ENCODE measurements at regions not wholly inside any gene's neighbourhood (a gene's known extent, or its start where the extent isn't known, plus 50 kb on each side); places are given as distances from the start of the nearest gene placed in this dataset.

DNA sequence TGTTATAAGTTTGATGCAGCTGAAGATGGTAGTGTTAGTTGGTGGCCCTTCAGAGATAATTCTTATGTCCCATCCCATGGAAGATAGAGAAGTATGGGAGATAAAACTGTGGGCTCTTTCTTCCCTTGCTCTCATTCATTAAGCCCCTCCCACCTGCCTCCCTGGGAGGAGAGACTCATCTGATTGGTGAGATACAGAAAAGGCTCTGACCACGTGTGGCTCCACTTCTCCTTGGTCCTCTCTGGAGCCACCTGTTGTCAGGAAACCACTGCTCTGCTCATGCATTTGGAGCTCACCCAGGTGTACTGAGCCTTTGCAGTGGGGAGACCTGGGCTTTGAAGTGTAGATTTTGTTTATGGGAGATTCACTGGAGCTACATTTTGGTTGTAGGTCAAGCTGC lies 293.2 kb upstream of the RASGRP1 start:
- H3K36me3 Mint-ChIP-seq, result no peaks in the 10 kb centered on the region
- no peak overlapping the region for H3K4me3 Mint-ChIP-seq
- no peak overlapping the region for H3K27ac Mint-ChIP-seq
- H3K27me3 Mint-ChIP-seq, result no peaks in the 10 kb centered on the region
- H3K9me3 Mint-ChIP-seq, result no peaks in the 10 kb centered on the region
- no peak for DNase-seq
- no peaks in the 10 kb centered on the region for H3K4me1 Mint-ChIP-seq
- ATAC-seq (replicated peaks), result no peak

DNA sequence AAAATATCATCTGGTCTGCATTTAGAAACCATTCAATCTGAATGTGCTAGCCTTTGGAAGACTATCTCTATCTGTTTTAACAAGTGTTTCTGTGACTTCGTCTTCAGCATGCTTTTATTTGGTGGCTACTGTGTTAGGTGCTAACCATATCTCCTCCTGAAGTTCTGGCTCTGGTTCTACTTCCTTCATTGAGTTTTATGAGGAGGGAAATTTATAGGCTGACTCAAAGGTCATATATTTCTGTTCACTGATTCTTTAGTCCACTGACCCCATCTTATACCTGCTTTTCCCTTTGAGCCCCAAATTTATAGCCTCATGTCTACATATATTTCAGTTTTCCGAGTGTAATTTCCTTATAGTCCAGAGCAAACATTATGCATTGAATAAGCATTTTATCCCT lies 295.0 kb upstream of the RASGRP1 start:
- H3K36me3 Mint-ChIP-seq, result no peaks in the 10 kb centered on the region
- H3K4me3 Mint-ChIP-seq, result no peak overlapping the region
- no peaks in the 10 kb centered on the region for H3K9me3 Mint-ChIP-seq
- H3K4me1 Mint-ChIP-seq, result no peaks in the 10 kb centered on the region
- no peaks in the 10 kb centered on the region for H3K27me3 Mint-ChIP-seq
- DNase-seq (no peak), ATAC-seq (replicated peaks) (no peak)
- no peak overlapping the region for H3K27ac Mint-ChIP-seq

DNA sequence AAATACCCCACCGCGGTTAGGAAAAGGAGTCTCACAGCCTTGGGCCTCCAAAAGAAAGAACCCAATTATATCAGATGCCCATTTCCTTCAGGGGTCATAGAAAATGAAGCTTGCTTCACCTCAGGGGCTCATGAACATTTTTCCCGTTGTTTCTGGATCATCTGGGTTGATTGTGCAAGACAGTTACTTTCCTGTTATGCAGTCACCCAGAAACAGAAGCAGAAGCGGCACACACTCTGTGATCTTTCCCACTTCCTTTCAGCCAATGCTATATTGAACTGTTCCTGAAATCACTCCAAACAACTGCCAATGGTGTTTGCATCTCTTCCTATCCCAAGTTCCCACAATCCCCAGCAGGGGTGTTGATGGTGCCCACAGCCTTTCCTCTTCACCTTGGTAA lies 295.6 kb upstream of the RASGRP1 start:
- no peak for DNase-seq
- Mint-ChIP-seq H3K27ac (no peak overlapping the region), H3K36me3 (no peaks in the 10 kb centered on the region), H3K9me3 (no peaks in the 10 kb centered on the region), H3K4me1 (no peaks in the 10 kb centered on the region), H3K27me3 (no peaks in the 10 kb centered on the region), H3K4me3 (no peak overlapping the region)
- ATAC-seq (replicated peaks), result no peak

DNA sequence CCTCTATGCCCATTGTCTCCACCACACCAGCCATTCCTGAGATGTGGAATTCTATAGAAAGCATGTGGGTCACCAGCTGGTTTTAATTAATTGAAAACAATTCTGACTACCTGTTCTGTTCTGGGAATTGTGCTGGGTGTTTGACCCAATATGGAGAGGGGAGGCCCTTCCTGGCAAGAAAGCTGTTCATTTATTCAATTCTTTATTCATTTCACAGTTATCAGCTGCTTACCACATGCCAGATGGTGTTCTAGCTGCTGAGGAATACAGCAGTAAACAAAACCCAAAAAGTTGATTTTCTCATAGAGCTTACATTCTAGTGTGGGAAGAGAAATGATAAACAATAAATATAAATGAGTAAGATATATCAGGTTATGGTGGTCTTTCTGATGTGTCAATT lies 296.1 kb upstream of the RASGRP1 start:
- H3K9me3 Mint-ChIP-seq, result no peaks in the 10 kb centered on the region
- H3K27ac Mint-ChIP-seq, result no peak overlapping the region
- no peak overlapping the region for H3K4me3 Mint-ChIP-seq
- H3K4me1 Mint-ChIP-seq, result no peaks in the 10 kb centered on the region
- DNase-seq (no peak), ATAC-seq (replicated peaks) (no peak)
- H3K27me3 Mint-ChIP-seq, result no peaks in the 10 kb centered on the region
- no peaks in the 10 kb centered on the region for H3K36me3 Mint-ChIP-seq

DNA sequence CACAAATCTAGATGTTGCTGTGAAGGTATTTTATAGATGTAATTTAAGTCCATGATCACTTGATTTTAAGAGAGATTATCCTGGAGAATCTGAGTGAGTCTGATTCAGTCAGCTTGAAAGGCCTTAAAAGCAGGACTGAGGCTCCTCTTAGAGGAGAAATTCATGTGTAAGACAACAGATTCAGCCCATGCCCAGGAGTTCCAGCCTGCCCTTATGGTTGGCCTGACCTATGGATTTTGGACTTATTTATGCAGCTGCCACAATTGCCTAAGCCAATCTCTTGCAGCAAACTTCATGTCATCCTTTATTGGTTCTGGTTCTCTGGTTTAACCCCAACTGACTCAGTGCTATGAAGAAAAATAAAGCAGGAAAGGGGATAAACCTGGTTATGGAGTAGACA lies 296.5 kb upstream of the RASGRP1 start:
- Mint-ChIP-seq H3K36me3 (no peaks in the 10 kb centered on the region), H3K9me3 (no peaks in the 10 kb centered on the region), H3K27me3 (no peaks in the 10 kb centered on the region), H3K27ac (no peak overlapping the region), H3K4me1 (no peaks in the 10 kb centered on the region), H3K4me3 (no peak overlapping the region)
- ATAC-seq (replicated peaks), result no peak
- DNase-seq, result no peak

DNA sequence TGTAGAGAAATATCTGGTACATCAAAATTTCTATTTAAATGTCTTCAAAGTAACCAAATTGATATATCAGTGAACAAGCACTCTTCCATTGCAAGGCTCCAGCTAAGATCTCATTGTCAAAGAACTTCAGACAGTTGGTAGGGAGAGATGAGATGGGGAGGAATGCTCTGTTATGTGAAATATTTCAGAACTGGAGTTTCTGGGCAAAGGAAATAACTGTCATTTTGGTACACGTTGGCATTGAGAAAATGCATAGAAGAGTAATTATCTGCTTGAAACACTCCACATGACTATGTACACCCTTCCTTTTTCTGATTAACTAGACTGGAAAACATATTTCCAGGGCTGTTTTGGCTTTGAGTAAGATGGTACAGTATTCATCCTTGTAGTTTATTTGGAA lies 297.5 kb upstream of the RASGRP1 start:
- Mint-ChIP-seq H3K4me3 (no peak overlapping the region), H3K9me3 (no peaks in the 10 kb centered on the region), H3K36me3 (no peaks in the 10 kb centered on the region), H3K4me1 (no peaks in the 10 kb centered on the region), H3K27ac (no peak overlapping the region), H3K27me3 (no peaks in the 10 kb centered on the region)
- DNase-seq (no peak), ATAC-seq (replicated peaks) (no peak)

DNA sequence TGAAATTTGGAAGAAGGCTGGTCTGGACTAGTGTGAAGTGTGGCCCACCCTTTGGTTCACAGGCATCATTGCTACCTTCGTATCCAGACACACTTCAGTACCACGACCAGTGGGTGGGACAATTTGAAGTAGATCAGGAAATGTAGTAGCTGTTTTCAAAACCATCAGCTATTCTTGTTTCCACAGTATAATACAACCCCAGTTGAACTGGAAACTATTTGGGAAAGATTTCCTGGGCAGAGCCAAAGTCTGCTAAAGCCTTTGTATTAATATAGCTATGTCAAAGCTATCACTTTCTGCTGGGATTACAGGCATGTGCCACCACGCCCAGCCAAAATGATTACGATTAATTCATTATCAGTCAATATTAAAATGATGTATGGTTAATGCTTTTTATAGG lies 298.8 kb upstream of the RASGRP1 start:
- no peaks in the 10 kb centered on the region for H3K36me3 Mint-ChIP-seq
- no peaks in the 10 kb centered on the region for H3K4me1 Mint-ChIP-seq
- no peak overlapping the region for H3K4me3 Mint-ChIP-seq
- no peak overlapping the region for H3K27ac Mint-ChIP-seq
- no peaks in the 10 kb centered on the region for H3K27me3 Mint-ChIP-seq
- DNase-seq, result no peak
- no peak for ATAC-seq (replicated peaks)
- no peaks in the 10 kb centered on the region for H3K9me3 Mint-ChIP-seq

DNA sequence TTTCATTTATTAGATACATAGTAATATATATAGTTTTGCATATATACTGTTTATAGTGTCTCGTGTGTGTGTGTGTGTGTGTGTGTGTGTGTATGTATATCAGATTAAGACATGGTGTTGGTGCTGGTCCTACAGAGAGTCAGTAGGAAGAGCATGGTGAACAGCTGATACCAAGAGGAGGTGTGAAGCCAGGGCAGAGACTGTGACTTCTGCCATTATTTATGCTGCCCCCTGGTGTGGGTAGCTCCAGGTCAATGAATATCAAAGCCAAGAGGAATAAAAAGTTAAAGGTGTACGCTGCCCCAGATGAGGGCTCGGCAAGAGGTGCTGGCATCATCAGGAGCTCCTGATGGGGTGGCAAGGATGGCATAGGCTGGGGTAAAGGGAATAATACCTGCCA lies 299.5 kb upstream of the RASGRP1 start:
- DNase-seq (no peak), ATAC-seq (replicated peaks) (no peak)
- Mint-ChIP-seq H3K36me3 (no peaks in the 10 kb centered on the region), H3K27ac (no peak overlapping the region), H3K9me3 (no peaks in the 10 kb centered on the region), H3K27me3 (no peaks in the 10 kb centered on the region), H3K4me3 (no peak overlapping the region), H3K4me1 (no peaks in the 10 kb centered on the region)

DNA sequence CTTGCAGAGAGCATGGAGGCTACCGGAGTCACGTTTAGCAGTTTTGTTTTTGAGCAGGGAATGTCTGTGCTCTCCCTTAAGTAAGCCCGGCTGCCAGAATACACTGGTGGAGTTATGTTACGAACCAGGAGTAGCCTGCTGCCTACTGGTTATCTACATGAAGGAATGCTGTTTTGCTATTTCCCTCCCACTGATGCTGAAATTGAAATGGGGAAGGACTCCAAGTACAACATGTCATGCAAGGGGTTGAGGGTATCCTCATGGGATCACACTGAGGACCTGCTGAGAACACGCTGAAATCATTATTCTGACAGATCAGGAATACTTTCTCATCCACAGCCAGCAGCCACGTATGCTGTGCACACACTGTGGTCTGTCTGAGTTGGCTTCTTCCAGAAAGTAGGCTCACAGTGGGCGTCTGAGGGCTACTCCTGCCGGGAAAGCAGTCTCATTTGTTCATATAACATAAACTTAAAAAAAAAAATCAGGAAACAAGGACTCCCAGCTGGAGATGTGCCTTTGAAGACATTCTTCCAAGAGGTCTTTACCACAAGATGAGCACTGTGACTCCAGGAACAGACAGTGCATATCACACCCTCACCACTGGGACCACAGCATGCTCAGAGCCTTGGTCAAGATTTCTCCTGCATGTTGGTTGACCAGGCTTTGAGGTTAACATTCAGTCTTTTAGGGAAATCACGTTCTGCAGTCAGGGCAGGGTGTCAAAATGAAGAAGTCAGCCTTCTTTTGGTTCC lies 300.4 kb upstream of the RASGRP1 start:
- Mint-ChIP-seq H3K4me1 (no peaks in the 10 kb centered on the region), H3K9me3 (no peaks in the 10 kb centered on the region), H3K27ac (no peak overlapping the region), H3K27me3 (no peaks in the 10 kb centered on the region), H3K36me3 (no peaks in the 10 kb centered on the region), H3K4me3 (no peak overlapping the region)
- DNase-seq (no peak), ATAC-seq (replicated peaks) (no peak)

DNA sequence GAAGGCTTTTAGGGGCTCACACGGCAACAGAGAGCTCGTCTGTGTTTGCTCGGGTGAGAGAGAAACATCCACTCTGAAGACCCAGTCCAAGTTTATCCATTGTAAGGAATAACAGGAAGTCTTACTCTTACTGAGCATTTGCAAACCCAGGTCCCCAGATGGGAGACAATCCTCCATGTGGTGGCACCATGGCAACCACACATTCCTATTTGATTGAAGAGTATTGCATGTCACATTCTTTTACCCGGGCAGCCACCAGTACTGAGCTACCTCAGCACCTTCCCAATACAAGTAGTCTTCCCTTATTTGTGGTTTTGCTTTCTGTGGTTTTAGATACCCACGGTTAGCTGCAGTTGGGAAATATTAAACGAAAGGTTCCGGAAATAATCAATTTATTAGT lies 302.9 kb upstream of the RASGRP1 start:
- H3K27me3 Mint-ChIP-seq, result no peaks in the 10 kb centered on the region
- no peak overlapping the region for H3K27ac Mint-ChIP-seq
- no peaks in the 10 kb centered on the region for H3K4me1 Mint-ChIP-seq
- no peaks in the 10 kb centered on the region for H3K36me3 Mint-ChIP-seq
- no peak overlapping the region for H3K4me3 Mint-ChIP-seq
- no peak for DNase-seq
- H3K9me3 Mint-ChIP-seq, result peaks cover 0 to 5% of the 10 kb centered on the region in 2 donors
- ATAC-seq (replicated peaks), result no peak

DNA sequence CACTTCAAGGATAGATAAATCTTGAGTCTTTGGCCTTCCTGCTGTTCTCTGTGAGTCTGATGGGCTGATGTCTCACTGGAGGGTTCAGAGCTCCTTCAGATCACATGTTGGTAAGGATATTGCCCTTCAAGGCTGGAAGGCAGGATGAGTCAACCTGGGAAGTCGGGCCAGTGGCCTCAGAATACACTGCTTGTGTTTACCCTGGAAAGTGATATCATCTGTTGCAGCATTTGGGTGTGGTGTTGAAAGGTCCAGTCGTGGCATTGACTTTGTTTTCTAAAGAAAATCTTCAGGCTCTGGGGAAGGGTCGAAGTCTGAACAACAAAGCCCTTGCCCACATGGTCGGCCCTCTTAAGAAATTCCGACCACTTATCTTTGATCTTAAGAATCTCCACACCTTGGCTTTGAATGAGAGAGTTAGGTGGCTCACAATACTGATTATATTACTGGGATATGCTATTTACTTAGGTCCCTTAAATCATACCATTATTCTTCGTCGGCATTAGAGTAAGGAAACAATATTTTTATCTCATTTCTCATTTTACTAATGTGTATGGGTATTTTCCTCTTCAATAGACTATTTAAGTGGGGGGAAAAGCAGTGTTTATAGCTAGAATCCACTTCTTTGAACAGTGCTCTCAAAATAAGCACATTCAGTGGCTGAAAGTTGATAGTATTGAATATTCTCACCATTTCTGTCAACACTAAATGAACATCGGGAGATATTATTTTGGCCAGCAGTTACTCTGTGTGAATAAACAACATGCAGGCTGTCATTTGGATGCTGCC lies 303.9 kb upstream of the RASGRP1 start:
- Mint-ChIP-seq H3K4me3 (no peak overlapping the region), H3K27ac (no peak overlapping the region), H3K4me1 (no peaks in the 10 kb centered on the region), H3K27me3 (no peaks in the 10 kb centered on the region), H3K9me3 (peaks cover 0 to 5% of the 10 kb centered on the region in 2 donors), H3K36me3 (no peaks in the 10 kb centered on the region)
- ATAC-seq (replicated peaks) (no peak), DNase-seq (no peak)

DNA sequence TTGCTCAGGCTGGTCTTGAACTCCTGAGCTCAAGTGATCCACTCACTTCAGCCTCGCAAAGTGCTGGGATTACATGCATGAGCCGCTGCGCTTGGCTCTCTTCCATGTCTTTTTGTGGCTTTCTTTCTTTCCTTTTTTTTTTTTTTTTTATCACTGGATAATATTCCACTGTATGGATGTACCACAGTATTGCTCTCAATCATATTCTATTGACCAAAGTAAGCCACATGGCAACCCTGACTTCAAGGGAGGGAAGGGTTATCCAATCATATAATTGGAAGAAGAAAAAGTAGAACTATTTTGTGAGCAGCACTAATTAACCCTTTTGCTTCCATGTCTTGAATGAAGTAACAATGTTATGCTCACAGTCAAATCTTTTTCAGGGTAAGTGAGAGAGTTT lies 307.0 kb upstream of the RASGRP1 start:
- H3K4me3 Mint-ChIP-seq, result no peak overlapping the region
- H3K4me1 Mint-ChIP-seq, result no peaks in the 10 kb centered on the region
- ATAC-seq (replicated peaks) (no peak), DNase-seq (no peak)
- no peaks in the 10 kb centered on the region for H3K36me3 Mint-ChIP-seq
- H3K9me3 Mint-ChIP-seq, result peaks cover 0 to 5% of the 10 kb centered on the region in 2 donors
- H3K27me3 Mint-ChIP-seq, result no peaks in the 10 kb centered on the region
- no peak overlapping the region for H3K27ac Mint-ChIP-seq

DNA sequence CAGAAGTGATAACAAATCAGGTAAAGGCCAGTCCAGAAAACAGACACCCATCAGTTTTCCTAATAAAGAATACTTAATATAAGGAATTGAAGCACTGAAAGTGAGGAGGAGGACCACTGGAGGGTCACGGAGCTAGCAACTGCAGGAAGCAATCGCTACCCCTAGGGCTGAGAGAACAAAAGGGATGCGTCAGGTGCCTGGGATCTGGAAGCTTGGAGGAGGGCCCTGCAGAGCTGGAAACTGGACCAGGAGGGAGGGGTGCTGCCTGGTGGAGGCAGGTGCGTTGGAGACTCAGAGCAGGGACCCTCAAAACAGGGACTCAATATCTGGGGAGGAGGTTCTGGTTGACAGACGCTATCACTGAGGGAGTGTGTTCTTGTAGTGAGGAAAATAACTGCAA lies 308.1 kb upstream of the RASGRP1 start:
- H3K36me3 Mint-ChIP-seq, result no peaks in the 10 kb centered on the region
- H3K9me3 Mint-ChIP-seq, result peaks cover 0 to 5% of the 10 kb centered on the region in 2 donors
- no peak overlapping the region for H3K27ac Mint-ChIP-seq
- H3K4me3 Mint-ChIP-seq, result no peak overlapping the region
- no peaks in the 10 kb centered on the region for H3K27me3 Mint-ChIP-seq
- no peak for ATAC-seq (replicated peaks)
- H3K4me1 Mint-ChIP-seq, result no peaks in the 10 kb centered on the region
- DNase-seq, result no peak

DNA sequence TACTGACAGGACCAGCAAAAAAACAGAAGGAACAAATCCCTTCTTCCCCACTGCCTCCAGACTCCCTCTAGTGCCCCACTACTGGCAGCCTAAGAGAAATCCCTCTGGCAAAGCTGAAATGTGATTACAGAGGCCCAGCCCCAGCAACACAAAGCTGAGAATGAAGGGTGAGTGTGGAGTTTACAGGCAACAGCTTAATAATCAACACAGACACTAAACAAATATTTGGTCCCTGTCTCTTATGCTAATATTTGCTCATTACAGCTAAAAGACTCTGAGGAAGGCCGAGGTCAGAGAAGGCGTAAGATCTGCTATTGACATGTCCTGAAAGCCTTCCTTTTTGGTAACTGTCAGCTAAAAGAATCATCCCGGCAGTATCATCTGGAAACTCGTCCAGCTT lies 308.5 kb upstream of the RASGRP1 start:
- DNase-seq, result no peak
- H3K4me3 Mint-ChIP-seq, result no peak overlapping the region
- no peak overlapping the region for H3K27ac Mint-ChIP-seq
- H3K9me3 Mint-ChIP-seq, result peaks cover 0 to 5% of the 10 kb centered on the region in 2 donors
- no peak for ATAC-seq (replicated peaks)
- H3K36me3 Mint-ChIP-seq, result no peaks in the 10 kb centered on the region
- H3K27me3 Mint-ChIP-seq, result no peaks in the 10 kb centered on the region
- H3K4me1 Mint-ChIP-seq, result no peaks in the 10 kb centered on the region

DNA sequence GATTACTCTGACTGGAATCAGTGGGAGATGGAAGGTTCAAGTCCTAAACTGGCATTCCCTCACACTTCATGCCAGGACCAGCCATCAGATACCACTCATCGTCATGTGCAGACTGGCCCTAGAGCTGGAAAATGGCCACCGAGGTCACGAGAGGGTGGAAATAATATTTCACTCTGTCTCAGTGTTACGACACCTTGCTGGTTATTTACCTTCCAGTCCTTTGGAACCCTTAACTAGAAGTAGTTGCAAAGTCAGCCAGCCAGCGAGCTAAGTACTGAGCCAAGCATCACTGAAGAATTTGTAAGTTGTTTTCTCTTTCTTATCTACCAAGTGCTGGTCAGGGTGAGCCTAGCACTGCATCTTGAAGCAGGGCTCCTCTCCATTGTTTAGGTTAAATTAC lies 309.9 kb upstream of the RASGRP1 start:
- H3K27ac Mint-ChIP-seq, result no peak overlapping the region
- no peaks in the 10 kb centered on the region for H3K36me3 Mint-ChIP-seq
- DNase-seq, result no peak
- no peak for ATAC-seq (replicated peaks)
- peaks cover 0 to 5% of the 10 kb centered on the region in 2 donors for H3K9me3 Mint-ChIP-seq
- no peaks in the 10 kb centered on the region for H3K27me3 Mint-ChIP-seq
- H3K4me3 Mint-ChIP-seq, result no peak overlapping the region
- no peaks in the 10 kb centered on the region for H3K4me1 Mint-ChIP-seq

All from stimulated activated naive B cell treated with anti-CD40 and anti-IgM and Interleukin-4, amounts not matched to agents 10 μg/mL and 1 μg/mL and 100 μg/mL, for 72 hours (primary cell).